ENCODE measurements at regions not wholly inside any gene's neighbourhood (a gene's known extent, or its start where the extent isn't known, plus 50 kb on each side); places are given as distances from the start of the nearest gene placed in this dataset.
"Not testable (repeated sequence)": the region's sequence is repeated elsewhere in the genome, so short reads cannot be mapped to it uniquely, and the experiment has no call there.

DNA sequence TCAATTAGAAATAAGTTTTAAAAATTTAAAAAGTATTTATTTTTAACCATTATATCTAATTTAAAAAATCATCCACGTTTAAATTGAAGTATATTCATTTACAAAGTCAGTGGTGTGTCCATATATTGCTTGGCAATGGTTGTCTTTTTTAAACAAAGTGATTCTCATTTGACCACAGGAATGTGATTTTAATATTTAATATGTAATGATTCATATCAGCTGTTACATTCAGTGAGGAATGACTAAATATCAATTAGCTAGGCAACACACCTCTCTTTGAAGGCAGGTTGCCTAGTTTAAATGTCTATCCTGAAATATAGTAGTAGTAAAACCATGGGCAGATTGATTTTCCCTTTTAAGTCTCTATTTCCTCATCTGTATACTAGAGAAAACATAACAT is 392.2 kb upstream of the CCDC179 start:
- DNase-seq: no peak

DNA sequence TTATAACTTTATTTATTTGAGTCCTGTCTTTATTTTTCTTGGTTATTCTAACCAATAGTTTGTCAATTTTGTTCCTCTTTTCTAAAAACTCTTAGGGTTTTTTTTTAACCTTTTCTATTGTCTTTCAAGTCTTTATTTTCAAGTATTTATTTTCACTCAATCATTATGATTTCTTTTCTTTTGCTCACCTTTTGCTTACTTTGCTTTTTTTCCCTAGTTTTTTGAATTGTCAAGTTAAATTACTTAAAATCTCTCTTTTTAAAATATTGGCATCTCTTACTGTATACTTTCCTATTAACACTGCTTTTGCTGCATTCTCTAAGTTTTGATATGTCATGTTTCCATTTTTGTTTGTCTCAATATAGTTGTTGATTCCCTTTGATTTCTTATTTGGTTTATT is 396.8 kb upstream of the CCDC179 start:
- no peak for DNase-seq

DNA sequence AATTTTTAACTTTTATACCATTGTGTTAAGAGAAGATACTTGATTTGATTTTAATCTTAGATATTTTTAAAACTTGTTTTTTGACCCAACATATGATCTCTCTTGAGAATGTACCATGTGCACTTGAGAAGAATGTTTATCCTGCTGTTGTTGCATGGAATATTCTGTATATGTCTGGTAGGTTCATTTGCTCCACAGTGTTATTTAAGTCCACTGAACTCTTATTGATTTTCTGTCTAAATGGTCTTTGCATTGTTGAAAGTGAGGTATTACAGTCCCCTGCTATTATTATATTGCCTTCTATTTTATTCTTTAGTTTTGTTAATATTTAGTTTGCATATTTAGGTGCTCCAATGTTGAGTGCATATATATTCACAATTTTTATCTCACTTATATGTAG is 397.3 kb upstream of the CCDC179 start:
- DNase-seq: no peak

DNA sequence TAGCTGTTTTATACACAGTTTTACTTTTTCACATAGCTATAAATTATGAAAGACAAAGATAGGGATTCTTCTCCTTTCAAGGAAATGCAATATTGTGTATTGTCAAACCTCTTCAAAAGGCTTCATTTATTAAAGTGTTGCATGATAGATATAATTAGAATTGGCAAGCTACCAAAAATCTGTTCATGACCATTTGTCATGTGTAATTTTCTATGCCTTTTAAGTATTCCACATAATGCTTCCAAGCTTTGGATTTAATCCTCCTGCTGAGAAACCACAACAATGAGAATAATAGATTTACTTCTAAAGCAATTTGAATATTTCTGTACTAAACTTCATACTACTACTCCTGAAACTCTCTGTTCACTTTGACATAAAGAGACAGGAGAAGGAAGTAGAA is 403.2 kb upstream of the CCDC179 start:
- no peak for DNase-seq

DNA sequence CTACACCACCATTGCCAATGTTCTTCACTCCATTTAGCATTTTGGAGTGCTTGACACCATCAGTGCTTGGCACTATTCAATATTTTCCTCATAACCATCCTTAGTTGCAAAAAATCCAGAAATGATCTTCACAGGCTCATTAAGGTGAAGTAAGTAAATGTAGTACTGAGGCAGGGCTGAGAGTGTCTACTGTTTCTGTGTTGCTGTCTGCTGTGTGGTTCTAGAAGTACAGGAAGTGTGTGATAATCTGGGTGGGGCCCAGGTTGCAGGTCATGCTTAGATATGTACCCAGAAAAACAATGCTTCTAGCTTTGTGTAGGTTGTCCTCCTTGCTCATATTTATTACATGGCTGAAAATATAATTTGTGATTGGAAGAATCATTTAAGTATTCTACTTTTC is 411.8 kb upstream of the CCDC179 start:
- no peak for DNase-seq

DNA sequence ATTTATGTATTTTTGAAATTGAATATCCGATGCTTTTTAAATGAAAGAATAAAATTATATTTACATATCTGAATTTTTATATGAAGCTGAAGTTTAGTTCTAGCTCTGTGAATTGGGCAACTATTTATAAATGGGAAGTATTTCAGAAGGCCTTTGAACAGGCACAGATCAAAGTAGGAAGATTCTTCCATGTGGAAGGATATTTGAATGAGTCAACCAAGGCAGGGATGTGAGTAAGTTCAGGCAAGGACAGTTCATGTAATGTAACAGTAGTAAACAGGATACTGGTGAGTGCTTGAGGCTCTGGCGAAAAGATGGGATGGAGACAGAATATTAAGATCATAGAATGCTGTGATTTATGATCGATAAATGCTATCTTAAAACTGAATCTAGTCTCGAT is 417.8 kb upstream of the CCDC179 start:
- no peak for DNase-seq

DNA sequence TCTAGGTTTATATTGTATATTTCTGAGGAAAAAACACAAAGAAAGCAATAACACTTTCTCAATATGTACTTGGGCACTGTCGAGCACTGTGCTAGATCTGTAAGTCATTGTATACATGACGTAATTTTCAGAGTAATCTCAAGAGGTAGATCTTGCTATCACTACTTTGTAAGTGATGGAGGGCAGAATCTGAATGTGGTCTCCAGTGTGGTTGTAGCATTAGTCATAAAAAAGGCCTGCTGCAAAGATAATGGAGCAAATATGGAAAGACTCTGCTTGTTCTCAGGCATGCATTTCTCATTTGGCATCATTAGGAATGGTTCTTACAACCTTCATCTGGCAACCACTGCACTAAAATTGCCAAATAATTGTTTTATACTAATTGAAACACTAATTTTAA is 419.8 kb upstream of the CCDC179 start:
- DNase-seq: no peak

DNA sequence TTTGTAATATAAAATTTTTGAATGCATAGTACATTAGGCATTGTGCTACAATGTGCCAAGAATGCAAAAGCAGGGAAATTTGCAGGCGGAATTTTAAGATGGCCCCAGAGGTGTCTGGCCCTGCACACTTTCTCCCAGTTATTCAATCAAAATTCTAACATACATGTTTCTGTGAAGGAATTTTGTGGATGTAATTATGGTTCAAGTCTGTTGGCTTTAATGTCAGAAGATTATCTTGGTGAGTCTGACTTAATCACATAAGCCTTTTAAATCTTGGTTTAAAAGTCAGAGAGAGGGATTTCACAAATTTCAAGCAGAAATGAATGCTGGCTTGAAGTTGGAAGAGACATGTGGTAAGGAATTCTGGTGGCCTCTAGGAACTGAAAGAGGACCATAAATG is 423.4 kb upstream of the CCDC179 start:
- DNase-seq: no peak

DNA sequence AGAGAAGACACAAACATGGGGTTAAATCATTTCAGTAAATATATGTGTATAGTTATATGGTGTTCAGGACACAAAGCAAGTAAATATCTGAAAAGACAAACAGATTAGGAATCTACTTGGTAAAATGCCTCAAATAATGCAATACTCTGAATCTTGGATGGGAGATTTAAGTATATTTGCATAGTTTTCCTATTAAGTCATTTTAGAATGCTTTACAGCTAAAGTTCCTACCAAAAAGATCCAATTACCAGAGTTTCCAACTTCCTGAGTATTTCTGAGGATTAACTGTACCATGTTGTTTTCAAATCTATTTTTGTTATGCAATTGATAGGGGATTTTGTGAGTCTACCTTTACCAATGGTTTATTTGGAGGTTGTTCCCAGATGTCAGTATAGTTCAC is 424.4 kb upstream of the CCDC179 start:
- no peak for DNase-seq

DNA sequence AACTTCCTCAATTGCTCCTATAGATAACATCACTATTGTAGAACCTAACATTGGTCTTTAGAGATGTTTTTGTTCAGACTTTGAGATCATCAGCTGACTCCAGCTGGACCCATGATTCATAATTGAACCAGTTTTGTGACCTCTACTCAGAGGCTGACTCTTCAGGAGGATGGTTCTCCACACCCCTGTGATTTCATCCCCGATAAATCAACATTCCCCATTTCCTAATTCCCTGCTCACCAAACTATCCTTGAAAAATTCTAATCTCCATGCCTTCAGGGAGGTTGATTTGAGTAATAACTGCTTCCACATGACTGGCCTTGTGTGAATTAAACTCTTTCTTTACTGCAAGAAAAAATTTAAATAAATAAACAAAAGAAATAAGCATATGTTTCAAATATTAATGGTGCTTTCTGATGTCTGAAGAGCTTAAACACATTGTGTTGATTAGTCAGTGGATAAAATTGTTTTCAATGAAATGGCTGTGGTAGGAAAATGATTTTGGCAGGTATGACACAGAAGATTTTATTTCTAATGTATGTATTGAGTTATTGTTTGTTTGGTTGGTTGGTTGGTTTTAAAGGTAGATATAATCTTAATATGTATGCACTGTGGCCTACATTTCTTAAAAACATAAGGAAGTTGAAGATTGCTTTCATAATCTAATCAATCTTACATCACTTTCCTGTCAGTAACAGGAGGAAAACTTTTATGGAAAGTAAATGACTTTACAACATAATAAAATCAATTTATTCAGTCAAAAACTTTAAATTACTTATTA is 427.9 kb upstream of the CCDC179 start:
- no peak for DNase-seq

DNA sequence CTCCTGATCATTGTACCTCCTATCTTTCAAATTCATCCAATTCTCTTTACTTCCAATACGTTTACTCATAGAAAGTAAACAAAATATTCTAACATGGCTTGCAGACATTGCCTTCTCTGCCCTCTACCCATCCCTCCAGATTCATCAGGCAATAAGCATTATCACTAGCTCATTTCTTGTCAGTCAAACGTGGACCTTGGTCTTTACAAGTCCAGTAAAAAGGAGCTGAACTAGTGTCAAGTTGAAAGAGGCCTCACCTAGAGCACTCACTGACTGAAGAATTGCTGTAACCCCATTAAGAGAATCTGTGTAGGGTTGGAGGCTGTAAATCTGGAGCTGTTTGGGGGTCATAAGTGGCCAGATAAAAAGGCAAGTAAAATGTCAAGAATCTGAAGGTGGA is 435.0 kb upstream of the CCDC179 start:
- DNase-seq: no peak

DNA sequence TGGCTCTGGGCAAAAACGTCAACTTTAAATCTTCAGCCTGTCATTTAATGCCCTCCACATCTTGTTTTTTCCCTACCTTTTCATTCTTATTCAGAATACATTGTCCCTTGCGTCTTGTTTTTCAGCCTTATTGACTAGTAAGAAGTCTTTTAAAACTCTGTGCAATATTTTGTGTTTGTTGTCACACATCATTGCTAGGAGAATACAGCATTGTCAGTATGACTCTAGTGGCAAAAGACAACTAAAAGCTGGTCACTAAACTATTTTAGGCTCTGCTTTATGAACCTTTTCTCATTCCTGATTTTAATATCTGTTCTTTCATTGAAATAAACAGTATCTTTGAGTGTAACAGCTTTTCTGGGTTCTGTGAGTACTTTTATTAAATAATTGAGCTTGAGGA is 447.8 kb upstream of the CCDC179 start:
- peak in 1 of 2 donors; percentile 28 for DNase-seq

DNA sequence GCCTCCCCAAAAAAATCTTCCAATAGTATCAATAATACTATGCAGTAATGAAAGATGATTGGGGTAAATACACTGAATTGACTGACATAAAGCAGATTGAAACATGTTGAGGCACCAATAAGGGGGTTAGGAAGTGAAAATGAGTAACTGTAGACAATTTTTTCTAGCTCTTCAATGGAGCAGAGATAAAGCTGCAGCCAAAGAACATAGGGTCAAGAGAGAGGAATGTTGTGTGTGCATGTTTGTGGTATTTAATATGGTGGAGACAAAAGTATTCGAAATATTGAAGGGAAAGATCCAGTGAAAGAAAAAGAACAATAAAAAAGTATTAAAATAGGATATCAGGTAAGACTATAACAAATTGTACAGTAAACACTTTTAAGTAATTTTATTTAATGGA is 450.0 kb upstream of the CCDC179 start:
- DNase-seq: no peak

DNA sequence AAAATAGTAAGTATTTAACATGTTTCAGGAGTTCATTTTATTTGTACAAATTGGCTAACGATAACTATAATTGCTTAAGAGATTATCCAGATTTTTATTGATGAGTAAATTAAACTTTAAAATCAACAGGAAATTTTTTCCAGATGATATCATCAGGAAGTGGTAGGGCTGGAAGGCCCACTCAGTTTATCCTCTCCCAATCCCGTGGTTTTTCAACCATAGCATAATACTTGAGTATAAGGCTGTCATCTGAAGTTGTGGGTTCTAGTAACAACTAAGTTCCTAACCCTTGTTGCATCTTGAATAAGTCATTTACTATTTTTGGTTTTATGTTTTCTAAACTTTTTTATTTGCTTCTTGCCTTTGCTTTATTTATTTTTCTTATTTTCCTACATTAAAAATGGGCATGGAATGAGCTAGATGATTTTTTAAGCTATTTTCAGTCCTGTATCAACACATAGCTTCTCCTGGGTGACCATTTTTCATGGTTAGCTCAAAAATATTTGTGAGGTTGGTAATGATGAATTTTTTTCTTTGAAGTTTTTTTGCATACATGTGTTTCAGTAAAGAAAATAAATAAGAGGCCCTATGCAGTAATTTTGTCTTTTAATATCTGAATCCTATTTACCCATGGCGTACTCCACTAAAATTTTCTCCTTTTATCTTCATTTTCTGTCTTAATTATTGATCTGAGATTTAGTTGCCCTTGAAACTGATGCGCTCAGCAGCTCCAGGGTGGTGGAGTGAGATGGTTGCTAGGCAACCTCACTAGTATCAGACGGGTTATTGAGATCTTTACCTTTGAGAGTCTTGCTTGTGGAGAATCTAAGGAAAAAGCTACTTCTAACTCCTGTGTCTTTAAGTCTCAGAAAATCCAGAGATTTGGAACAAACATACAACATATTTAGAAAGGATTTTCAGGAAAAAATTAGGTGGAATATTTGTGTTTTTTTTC is 452.0 kb upstream of the CCDC179 start:
- DNase-seq: no peak

DNA sequence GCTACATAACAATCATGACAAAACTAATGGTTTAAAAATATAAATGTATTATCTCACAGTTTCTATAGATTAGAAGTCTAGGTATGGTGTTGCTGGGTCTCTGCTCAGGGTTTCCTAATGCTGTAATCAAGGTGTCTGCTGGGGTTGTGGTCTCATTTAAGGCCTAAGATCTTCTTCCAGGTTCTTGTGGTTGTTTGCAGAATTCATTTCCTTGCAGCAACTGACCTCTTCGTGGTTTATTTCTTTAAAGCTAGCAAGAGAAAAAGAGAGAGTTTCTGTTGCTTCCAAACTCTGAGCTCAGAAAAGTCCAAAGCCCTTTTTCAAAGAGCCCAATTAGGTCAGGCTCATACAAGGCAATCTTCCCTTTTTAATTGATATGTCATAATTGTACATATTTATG is 452.7 kb upstream of the CCDC179 start:
- no peak for DNase-seq

DNA sequence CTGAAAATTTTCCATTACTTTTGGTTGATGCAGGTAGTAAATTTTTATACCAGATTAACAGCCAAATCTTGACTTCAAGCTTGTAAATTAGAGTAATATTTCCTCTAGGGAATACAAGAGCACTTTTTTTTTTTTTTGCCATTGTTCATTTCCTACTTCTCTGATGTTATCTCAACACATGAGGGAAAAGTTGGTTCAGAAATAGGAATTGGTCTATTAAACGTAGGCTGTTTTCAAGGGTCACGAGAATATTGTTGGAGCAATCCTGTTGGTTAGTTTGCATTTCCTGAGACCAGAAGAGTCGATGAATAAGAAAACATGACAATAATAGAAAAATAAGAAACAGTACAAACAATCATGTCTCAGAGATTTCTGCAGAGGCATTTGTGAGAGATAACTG is 453.9 kb upstream of the CCDC179 start:
- no peak for DNase-seq

DNA sequence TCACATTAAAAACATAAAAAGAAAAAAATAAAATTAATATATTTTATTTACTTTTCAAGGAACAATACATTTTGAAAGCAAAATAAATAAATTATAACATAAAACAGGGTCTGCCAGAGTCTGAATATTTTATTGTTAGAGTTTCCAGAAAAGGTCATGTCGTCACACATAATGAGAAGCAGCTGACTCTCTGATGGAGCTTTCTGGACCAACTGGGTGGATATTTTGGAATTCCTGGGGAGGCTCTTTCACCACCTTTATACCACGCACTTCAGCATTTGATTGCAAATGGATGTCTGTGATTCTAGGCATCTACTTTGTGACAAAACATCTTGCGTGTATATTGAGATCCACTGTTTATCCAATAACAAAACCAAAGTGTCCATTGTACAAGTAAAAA is 455.0 kb upstream of the CCDC179 start:
- DNase-seq: no peak

DNA sequence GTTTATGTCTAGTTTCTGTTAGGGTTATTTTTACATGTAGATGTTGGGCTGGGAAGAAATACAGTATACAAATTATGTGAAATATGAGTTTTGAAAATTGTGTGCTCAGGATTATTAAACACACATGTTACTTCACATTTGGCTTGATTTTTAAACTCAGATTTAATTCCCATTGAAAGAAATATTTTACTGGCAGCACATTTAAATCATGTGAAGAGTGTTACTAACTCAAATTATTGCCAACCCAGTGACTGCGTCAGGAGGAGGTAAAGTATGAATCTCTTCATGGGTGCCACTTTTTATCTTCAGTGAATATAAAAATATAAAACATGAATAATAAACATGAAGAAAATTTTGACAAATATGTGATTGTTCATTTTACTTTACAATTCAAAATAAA is 457.5 kb upstream of the CCDC179 start:
- DNase-seq: no peak

DNA sequence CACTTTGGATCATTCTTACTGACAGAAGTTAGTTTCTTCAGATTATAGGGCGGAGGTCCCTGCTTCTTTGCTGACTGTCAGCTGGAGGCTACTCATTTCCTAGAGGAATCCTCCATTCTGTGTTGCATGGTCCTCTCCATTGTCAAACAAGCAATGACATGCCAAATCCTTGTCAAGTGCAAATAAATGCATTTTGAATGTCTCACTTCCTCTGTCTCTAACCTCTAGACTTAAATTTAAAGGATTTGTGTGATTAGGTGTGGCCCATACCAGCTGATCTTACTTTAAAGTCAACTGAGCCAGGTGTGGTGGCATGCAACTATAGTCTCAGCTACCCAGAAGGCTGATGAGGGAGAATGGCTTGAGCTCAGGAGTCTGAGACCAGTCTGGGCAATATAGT is 458.4 kb upstream of the CCDC179 start:
- DNase-seq: no peak

DNA sequence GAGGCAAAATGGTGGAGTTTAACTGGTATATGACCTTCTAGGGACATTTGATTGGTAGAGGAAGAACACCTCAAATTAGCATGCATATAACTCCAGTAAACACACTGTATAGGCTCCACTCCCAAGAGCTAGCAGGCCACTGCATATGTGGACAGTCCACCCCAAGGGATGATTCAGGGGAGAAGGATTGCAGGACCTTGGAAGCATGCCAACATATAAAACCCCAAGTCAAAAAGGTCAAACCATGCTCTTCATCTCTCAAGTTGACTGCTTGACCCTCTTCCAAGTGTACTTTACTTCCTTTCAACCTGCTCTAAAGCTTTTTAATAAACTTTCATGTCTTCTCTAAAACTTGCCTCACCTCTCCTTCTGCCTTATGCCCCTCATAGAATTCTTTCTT is 459.9 kb upstream of the CCDC179 start:
- DNase-seq: no peak

DNA sequence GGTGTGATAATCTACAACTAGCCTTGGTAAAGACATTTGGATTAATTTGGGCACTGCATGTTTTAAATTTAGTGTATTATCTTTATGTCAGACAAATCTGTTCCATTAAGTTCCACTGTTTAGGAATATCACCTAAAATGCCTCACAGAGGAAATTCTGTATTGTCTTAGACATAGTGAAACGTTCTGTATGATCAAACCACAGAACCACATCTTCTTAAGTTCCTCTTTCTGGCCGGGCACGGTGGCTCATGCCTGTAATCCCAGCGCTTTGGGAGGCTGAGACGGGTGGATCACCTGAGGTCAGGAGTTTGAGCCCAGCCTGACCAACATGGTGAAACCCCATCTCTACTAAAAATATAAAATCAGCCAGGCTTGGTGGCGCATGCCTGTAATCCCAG is 475.3 kb upstream of the CCDC179 start:
- DNase-seq: not testable (repeated sequence)

DNA sequence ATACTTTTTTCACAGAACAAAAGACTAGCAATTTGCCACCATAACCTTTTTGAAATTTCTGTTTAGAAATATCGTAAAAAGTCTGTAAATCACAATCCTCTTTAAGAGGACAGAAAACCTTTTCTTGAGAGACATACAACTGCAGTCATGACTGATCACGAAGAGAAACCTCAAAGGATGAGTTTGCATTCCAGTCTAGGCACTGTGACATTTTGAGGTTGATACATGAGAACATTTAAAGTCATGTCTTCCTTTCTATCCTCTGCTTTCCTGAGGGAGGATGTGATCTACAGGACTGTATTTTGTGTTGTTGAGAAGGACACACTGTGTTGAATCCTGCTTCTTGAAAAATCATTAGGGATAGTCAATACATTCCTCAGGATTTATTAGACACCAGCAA is 476.7 kb upstream of the CCDC179 start:
- no peak for DNase-seq

DNA sequence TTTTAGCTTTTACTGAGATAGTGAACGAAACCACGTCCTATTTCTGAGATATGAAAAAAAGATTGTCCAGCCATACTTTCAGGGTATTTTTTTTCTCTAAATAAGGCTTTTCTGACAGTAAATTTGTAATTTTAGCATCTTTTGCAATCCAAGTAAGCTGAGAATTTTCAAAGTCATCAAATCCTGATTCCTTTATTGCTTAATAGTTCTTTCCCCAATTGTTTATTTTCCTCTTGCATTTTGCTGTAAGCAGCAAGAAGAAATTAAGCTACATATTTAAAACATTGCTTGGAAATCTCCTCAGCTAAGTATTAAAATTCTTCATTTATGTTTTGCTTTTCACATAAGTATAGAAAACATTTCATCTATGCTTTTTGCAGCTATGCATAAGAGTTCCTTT is 493.3 kb upstream of the CCDC179 start:
- DNase-seq: no peak
